ENCODE measurements at regions not wholly inside any gene's neighbourhood (a gene's known extent, or its start where the extent isn't known, plus 50 kb on each side); places are given as distances from the start of the nearest gene placed in this dataset.
A peak's percentile ranks its signal among the peaks of the same experiment; 100 is the strongest.
"Not testable (repeated sequence)": the region's sequence is repeated elsewhere in the genome, so short reads cannot be mapped to it uniquely, and the experiment has no call there.

DNA sequence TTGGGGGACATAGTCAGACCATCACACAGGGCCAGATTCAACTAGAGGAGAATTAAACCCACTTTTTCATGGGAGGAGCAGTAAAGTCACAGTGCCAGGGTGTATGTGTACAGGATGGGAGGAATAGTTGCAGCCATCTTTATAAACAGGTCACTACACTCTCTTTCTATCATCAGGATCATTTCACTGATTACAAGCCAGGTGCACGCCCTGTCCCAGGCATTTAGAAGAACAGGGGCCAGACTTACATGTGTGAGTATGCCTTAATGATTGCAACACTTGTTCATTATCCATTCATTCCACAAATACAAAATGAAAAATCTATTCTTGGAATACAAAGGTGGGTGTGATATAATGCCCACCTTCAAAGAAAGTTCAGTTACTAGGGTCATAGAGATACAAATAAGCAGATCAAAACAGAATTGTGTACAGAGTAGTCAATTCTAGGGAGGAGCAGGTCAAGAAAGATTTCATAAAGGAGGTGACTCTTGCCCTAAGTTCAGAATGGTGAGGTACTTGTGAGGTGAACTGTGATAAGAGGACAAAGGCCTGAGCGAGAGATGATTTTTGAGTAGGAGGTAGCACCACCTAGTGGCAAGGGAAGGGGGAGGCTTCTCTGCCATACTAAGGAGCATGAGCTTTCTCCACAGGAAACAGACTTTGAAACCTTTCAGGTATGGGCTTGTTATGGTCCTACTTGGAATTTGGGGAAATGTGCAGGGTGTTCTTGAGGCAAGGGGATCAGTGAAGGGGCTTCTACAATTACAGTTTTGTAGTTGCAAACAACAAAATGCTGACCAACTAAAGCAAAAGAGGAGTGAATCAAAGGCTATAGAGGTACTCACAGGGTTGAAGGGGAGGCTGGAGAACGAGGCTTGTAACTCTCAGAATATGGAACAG is 156.3 kb downstream of the SUCLG1 start:
- TF ChIP-seq, protein P1, sequence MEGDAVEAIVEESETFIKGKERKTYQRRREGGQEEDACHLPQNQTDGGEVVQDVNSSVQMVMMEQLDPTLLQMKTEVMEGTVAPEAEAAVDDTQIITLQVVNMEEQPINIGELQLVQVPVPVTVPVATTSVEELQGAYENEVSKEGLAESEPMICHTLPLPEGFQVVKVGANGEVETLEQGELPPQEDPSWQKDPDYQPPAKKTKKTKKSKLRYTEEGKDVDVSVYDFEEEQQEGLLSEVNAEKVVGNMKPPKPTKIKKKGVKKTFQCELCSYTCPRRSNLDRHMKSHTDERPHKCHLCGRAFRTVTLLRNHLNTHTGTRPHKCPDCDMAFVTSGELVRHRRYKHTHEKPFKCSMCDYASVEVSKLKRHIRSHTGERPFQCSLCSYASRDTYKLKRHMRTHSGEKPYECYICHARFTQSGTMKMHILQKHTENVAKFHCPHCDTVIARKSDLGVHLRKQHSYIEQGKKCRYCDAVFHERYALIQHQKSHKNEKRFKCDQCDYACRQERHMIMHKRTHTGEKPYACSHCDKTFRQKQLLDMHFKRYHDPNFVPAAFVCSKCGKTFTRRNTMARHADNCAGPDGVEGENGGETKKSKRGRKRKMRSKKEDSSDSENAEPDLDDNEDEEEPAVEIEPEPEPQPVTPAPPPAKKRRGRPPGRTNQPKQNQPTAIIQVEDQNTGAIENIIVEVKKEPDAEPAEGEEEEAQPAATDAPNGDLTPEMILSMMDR (IDR thresholded peaks at IDR 0.05; ENCODE audit: insufficient read depth, low read length), result peak; percentile 84
- no peak overlapping the region for H3K4me3 ChIP-seq (ENCODE audit: low read depth, low read length)
- peak; percentile 40 for DNase-seq (ENCODE audit: low read depth)

DNA sequence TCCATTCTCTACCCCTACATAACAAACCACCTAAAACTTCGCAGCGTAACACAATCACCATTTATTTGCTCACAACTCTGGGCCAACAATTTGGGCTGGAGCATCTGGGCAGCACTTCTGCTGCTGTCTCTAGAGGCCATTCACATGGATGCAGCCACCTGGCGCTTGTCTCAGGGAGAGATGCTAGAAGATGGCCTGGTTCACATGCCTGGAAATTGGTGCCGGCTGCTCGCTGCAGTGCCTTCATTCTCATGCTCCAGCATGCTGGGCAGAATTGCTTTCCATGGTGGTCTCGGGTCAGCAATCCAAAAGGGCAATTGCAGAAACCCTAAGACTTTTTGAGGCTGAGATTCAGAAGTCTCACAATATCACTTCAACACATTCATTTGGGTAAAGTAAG is 157.4 kb downstream of the SUCLG1 start:
- H3K4me3 ChIP-seq (ENCODE audit: low read depth, low read length), result no peak overlapping the region
- no peak for DNase-seq (ENCODE audit: low read depth)
- TF ChIP-seq, protein P1 (IDR thresholded peaks at IDR 0.05; ENCODE audit: insufficient read depth, low read length), result no peak

DNA sequence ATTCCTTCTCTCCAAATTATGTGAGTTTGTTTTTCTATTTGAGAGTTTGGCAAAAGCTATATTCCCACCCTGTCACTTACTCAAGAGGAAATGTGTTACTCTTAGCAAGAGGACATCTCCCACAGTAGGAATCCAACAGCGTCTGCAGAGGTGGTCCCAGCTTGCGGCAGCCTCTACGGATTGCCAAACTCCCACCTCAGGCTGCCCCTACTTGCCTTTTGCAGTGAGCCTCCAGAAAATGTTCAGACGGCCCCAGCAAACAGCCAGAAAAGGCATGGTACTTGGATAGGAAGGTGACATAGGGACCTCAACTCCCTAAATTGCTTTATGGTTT is 158.4 kb downstream of the SUCLG1 start:
- no peak for DNase-seq (ENCODE audit: low read depth)
- TF ChIP-seq, protein P1 (IDR thresholded peaks at IDR 0.05; ENCODE audit: insufficient read depth, low read length), result no peak
- no peak overlapping the region for H3K4me3 ChIP-seq (ENCODE audit: low read depth, low read length)

DNA sequence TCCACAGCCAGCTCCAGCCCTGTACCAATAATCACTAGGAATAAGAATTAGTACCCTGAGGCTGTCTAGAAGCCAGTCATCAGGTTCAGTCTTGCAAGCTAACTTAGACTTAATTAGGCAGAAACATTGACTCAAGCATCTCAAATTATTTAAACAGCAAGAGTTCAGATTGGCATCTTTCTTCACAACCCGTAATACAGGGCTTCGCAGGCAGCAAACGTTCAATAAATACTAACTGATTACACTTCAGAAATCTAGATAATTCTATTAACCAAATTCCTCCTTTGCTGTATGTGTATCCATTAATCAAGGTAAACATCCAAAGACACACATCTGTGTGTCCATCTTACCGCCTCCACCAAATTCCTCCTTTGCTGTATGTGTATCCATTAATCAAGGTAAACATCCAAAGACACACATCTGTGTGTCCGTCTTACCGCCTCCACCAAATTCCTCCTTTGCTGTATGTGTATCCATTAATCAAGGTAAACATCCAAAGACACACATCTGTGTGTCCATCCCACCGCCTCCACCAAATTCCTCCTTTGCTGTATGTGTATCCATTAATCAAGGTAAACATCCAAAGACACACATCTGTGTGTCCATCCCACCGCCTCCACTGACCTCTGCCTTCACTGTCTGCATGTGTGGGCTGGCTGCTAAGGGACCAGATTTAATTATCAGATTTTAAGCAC is 158.9 kb downstream of the SUCLG1 start:
- DNase-seq (ENCODE audit: low read depth), result not testable (repeated sequence)

DNA sequence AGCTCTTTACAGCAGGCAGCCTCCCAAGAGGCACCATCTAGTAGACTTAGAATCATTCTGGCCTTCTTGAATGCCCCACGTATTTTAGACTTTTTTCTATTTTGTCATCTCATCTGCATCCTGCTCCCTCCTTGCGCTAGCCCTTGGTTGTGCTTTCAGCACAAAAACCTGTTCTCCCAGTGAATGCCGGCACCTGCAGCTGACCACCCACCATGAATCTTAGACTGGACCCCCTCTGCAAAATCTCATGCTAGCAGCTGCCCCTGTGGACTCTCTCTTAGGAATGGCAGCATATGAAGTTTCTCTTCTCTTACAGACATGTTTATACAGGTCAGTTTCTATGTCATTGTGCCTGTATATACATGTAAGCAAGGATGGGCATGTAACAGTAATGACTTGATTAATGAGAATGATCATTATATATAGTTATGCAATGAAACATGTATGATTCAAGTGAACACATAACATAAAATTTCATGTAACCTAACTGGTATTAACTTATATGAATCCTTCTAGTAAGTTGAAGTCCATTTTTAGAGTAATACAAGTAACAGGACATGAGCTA is 159.8 kb downstream of the SUCLG1 start:
- TF ChIP-seq, protein P1 (IDR thresholded peaks at IDR 0.05; ENCODE audit: insufficient read depth, low read length), result no peak
- no peak for DNase-seq (ENCODE audit: low read depth)
- H3K4me3 ChIP-seq (ENCODE audit: low read depth, low read length), result no peak overlapping the region

More for the DNA sequence above, 158.9 kb downstream of the SUCLG1 start:
- not testable (repeated sequence) for H3K4me3 ChIP-seq (ENCODE audit: low read depth, low read length)

DNA sequence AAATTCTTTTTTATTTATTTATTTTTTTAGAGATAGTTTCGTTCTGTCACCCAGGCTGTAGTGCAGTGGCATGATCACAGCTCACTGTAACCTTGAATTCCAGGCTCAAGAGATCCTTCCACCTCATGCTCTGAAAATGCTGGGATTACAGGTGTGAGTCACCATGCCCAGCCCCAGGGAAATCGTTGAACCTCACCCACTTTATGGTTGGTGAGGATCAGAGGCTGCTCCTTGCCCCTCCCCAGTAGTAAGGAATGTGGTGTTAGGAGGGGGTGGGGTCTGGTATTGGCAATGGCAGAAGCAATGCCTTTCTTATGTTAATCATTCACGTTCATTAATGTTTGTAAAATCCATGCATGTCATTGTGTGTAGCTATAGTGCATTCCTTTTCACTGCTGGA is 161.9 kb downstream of the SUCLG1 start:
- no peak overlapping the region for H3K4me3 ChIP-seq (ENCODE audit: low read depth, low read length)
- TF ChIP-seq, protein P1 (IDR thresholded peaks at IDR 0.05; ENCODE audit: insufficient read depth, low read length), result no peak
- no peak for DNase-seq (ENCODE audit: low read depth)

DNA sequence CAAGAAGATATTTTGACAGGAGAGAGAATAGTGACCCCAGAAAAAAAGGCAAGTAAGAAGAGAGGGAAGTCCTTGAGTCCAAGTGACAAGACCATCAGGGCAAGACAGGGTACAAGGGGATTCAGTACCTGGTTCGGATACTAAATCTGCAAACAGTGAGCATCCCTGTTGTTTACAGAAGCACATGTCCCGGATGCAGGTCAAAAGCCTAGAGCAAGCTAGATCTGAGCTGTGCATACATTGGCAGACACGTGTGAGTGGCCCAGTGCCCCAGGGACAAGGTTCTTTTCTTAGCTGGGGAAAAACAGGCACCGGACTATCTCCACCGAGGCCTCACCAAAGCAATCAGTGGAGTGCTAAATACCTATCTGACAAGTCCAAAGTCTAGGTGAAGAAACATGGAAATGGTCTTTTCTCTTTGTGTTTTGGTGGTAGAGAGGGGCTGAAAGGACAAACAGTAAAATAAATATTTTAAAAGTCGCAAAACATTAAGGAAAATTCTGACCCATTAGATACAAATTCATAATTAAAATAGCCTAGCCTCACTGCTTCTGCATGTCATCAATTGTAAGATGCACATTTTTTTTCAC is 165.2 kb downstream of the SUCLG1 start:
- no peak for DNase-seq (ENCODE audit: low read depth)
- TF ChIP-seq, protein P1 (IDR thresholded peaks at IDR 0.05; ENCODE audit: insufficient read depth, low read length), result no peak
- no peak overlapping the region for H3K4me3 ChIP-seq (ENCODE audit: low read depth, low read length)

Data from fibroblast of the aortic adventitia (primary cell).